ENCODE measurements at regions not wholly inside any gene's neighbourhood (a gene's known extent, or its start where the extent isn't known, plus 50 kb on each side); places are given as distances from the start of the nearest gene placed in this dataset.

DNA sequence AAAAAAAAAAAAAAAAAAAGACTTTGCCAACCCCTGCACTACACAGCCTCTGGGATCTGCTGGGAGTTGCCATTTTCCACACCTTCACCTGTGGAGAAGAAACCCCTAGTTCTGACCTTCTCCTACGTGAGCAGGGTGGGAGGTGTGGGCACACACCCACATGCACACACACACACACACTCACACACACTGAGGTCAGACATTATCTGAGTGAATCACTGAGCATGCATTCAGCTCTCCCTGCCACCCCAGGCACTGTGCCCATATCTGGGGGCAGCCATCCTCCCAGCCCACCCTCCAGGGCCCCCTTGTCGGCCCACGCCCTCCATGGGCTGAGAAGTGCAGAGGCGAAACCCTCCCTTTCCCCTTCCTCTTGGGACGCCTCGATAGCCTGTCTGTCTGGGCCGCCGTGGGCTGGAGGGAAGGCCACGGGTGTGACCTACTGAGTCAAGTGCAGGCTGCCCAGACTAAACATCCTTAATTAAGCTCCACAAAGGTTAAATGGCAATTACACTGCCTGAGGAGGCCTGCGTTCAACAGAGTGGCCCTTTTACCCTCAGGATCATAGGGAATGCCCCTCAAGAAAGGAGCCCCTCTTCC, 143.8 kb downstream of the C16orf95 start:
- no peaks in the 10 kb centered on the region for H3K4me1 Mint-ChIP-seq
- H3K27ac Mint-ChIP-seq, result no peak overlapping the region
- peaks cover 6% of the 10 kb centered on the region for H3K27me3 Mint-ChIP-seq
- no peaks in the 10 kb centered on the region for H3K9me3 Mint-ChIP-seq
- DNase-seq (no peak), ATAC-seq (no peak)
- no peak overlapping the region for H3K4me3 Mint-ChIP-seq
- H3K36me3 Mint-ChIP-seq (ENCODE audit: low read depth), result no peaks in the 10 kb centered on the region

DNA sequence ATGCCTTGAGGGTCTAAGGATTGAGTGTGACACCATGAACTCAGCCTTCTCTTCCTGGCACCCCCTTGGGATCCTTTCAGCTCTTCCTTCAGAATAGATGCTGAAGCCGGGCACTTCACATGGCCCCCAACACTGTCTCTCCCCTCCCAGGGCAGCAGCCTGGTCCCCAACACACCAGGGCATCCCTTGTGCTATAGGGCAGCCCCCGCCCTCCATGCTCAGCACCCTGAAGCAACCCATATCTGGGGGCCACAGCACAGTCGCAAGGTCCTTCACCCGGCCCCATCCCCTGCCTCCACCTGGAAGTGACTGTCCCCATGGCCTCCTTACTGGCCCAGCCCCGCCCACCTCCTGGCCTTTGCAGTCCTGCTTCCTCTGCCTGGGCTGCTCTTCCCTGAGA, 143.1 kb downstream of the C16orf95 start:
- ATAC-seq (no peak), DNase-seq (no peak)
- H3K4me1 Mint-ChIP-seq, result no peaks in the 10 kb centered on the region
- H3K27ac Mint-ChIP-seq, result no peak overlapping the region
- peaks cover 8% of the 10 kb centered on the region for H3K27me3 Mint-ChIP-seq
- H3K9me3 Mint-ChIP-seq, result no peaks in the 10 kb centered on the region
- no peak overlapping the region for H3K4me3 Mint-ChIP-seq
- no peaks in the 10 kb centered on the region for H3K36me3 Mint-ChIP-seq (ENCODE audit: low read depth)

DNA sequence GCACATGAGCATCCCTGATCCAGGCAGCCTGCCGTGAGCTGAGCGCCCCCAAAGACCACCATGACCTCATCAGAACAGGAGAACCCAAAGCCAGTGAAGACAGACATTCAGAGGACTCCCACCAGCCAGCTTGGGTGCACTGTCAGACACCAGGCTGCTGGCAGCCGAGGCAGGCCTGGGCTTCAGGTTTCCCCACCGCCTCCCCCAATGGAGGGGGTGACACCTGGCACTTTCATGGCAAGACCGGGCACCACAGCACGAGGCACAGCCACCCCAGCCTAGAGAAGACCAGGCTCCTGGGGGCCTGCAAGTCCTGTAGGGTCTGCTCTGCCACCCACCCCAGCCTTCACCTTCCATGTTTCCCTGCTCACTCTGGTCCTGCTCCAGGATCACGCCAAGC, 140.5 kb downstream of the C16orf95 start:
- Mint-ChIP-seq H3K9me3 (no peaks in the 10 kb centered on the region), H3K4me1 (no peaks in the 10 kb centered on the region), H3K4me3 (no peak overlapping the region), H3K27ac (no peak overlapping the region), H3K27me3 (peaks cover 12% of the 10 kb centered on the region), H3K36me3 (ENCODE audit: low read depth) (no peaks in the 10 kb centered on the region)
- DNase-seq (no peak), ATAC-seq (no peak)

DNA sequence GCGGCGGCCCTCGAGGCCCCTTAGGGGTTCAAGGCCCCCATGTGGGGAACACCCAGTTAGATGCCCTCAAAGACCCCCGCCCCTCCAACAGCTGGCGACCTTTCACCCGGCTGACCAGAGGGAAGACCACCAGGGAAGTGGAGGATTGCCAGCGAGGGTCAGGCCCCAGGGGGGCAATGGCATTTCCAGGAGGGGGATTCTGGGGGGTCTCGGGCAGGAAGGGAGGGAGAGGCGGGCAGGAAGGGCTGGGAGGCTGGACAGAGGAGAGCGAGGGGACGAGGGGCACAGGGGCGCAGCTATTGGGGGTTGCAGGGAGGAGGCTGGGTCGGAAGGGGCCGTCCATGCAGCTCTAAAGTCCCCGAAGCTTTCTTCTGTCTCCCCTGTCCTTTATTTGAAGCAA, 139.5 kb downstream of the C16orf95 start:
- no peak for DNase-seq
- peaks cover 12% of the 10 kb centered on the region for H3K27me3 Mint-ChIP-seq
- H3K9me3 Mint-ChIP-seq, result no peaks in the 10 kb centered on the region
- no peak for ATAC-seq
- H3K27ac Mint-ChIP-seq, result no peak overlapping the region
- H3K4me3 Mint-ChIP-seq, result no peak overlapping the region
- no peaks in the 10 kb centered on the region for H3K4me1 Mint-ChIP-seq
- H3K36me3 Mint-ChIP-seq (ENCODE audit: low read depth), result no peaks in the 10 kb centered on the region

DNA sequence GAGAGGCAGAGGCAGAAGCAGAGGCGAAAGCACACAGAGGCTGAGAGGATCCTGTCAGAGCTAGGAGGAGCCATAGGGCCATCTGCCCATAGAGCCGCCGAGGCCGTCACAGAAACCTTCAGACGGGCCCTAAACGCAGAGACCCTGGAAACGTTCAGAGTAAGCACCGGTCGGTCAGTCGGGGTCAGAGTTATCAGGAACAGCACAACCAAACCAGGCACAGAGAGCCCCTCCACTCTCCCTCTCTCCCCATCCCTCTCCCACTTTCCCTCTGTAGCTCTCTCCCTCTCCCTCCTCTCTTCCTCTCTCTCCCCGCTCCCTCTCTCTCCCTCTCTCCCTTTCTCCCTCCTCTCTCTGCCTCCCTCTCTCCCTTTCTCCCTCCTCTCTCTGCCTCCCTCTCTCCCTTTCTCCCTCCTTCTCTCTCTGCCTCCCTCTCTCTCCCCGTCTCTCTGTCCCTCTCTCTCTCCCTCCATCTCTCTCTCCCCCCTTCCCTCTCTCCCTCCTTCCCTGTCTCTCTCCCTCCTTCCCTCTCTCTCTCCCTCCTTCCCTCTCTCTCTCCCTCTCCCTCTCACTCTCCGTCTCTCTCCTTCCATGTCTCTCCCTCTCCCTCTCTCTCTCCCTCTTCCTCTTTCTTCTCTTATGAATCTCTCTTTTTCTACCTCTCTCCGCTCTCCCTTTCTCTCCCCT, 138.9 kb downstream of the C16orf95 start:
- Mint-ChIP-seq H3K27me3 (peaks cover 12% of the 10 kb centered on the region), H3K4me1 (no peaks in the 10 kb centered on the region), H3K9me3 (no peaks in the 10 kb centered on the region), H3K36me3 (ENCODE audit: low read depth) (no peaks in the 10 kb centered on the region), H3K4me3 (no peak overlapping the region), H3K27ac (no peak overlapping the region)
- DNase-seq (no peak), ATAC-seq (no peak)

DNA sequence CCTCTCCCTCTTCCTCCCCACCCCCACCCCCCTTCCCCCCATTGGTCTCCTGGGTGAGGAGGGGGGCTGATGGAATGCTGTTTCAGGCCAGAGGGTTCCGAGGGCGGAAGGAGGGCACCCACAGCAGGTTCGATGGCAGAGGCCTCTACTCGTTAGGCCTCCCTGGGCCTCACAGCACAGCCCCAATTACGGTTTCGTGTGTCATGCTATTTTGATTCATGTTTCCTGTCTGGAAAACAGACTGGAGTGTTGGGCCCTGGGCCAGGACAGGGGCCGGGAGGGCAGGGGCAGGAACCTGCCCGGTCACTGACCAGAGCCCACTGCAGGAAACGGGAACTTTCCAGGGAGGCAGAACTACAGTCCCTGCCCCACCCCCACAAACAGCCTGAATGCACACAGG, 138.2 kb downstream of the C16orf95 start:
- DNase-seq (no peak), ATAC-seq (no peak)
- Mint-ChIP-seq H3K36me3 (ENCODE audit: low read depth) (no peaks in the 10 kb centered on the region), H3K4me1 (no peaks in the 10 kb centered on the region), H3K9me3 (no peaks in the 10 kb centered on the region), H3K27me3 (peaks cover 12% of the 10 kb centered on the region), H3K27ac (no peak overlapping the region), H3K4me3 (no peak overlapping the region)

GRCh38 chr16:87180069-87180468, 137.1 kb downstream of the C16orf95 start:
- Mint-ChIP-seq H3K9me3 (no peaks in the 10 kb centered on the region), H3K4me1 (no peaks in the 10 kb centered on the region), H3K4me3 (no peak overlapping the region), H3K27ac (no peak overlapping the region), H3K36me3 (ENCODE audit: low read depth) (no peaks in the 10 kb centered on the region), H3K27me3 (peaks cover 11% of the 10 kb centered on the region)
- ATAC-seq (no peak), DNase-seq (no peak)

DNA sequence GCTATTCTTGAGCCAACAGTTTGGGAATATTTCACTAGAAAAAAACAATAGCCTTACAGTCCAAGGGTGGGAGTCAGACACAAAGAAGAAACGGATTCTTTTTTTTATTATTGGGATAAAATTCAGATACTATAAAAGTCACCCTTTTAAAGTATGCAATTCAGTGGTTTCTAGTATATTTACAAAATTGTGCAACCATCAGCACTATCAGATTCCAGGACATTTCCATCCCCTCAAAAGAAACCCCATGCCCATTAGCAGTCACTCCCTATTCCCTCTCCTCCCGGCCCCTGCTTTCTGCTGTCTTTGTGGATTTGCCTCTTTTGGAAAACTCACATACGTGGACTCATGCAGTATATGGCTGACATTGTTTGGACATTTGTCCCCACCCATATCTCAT, 134.4 kb downstream of the C16orf95 start:
- ATAC-seq, result no peak
- H3K27ac Mint-ChIP-seq, result no peak overlapping the region
- H3K4me1 Mint-ChIP-seq, result no peaks in the 10 kb centered on the region
- no peaks in the 10 kb centered on the region for H3K36me3 Mint-ChIP-seq (ENCODE audit: low read depth)
- DNase-seq, result no peak
- H3K9me3 Mint-ChIP-seq, result peaks cover 11% of the 10 kb centered on the region
- H3K27me3 Mint-ChIP-seq, result peaks cover 11% of the 10 kb centered on the region
- H3K4me3 Mint-ChIP-seq, result no peak overlapping the region

DNA sequence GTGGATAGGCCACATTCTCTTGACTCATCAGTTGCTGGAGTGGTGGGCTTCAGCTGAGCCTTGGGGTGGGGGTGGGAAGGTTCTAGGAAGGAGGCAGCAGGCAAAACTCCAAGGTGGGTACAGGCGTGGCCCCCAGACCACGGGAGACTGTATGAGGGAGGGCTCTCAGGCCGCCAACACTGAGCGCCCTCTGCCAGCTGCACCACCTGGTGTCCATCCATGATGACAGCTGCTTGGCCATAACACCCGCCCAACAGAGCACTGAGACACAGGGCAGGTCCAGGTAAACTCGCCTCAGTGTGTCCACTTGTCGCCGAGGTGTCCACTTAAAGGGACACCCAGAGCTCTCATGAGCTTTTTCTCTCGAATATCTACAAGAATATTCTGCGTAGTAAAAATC, 133.5 kb downstream of the C16orf95 start:
- peaks cover 15% of the 10 kb centered on the region for H3K9me3 Mint-ChIP-seq
- no peak overlapping the region for H3K27ac Mint-ChIP-seq
- ATAC-seq, result no peak
- no peaks in the 10 kb centered on the region for H3K36me3 Mint-ChIP-seq (ENCODE audit: low read depth)
- no peak overlapping the region for H3K4me3 Mint-ChIP-seq
- DNase-seq, result no peak
- H3K4me1 Mint-ChIP-seq, result no peaks in the 10 kb centered on the region
- H3K27me3 Mint-ChIP-seq, result peaks cover 5% of the 10 kb centered on the region

GRCh38 chr16:87185308-87185707, 131.9 kb downstream of the C16orf95 start:
- H3K36me3 Mint-ChIP-seq (ENCODE audit: low read depth), result no peaks in the 10 kb centered on the region
- peaks cover under 1% of the 10 kb centered on the region for H3K27me3 Mint-ChIP-seq
- H3K9me3 Mint-ChIP-seq, result peaks cover 15% of the 10 kb centered on the region
- H3K4me3 Mint-ChIP-seq, result no peak overlapping the region
- no peaks in the 10 kb centered on the region for H3K4me1 Mint-ChIP-seq
- DNase-seq, result no peak
- ATAC-seq, result no peak
- H3K27ac Mint-ChIP-seq, result no peak overlapping the region

DNA sequence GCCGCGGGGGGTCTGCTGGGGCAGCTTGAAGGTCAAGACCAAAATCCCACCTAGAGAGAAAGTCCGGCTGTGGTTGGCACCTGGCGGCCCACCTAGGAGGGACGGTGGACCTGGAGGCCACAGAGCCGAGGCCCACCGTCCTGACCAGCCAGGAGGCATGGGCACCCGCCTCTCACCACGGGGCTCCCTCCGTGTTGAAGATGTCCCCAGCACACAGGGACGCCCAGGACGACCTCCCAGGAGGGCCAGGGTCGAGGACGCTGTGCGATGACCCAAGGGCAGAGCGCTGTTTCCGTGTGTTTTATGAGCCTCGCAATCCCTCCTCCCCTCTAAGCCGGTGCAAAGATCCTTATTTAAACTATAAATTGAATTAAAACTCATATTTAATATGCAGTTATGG, 131.2 kb downstream of the C16orf95 start:
- Mint-ChIP-seq H3K27me3 (no peaks in the 10 kb centered on the region), H3K36me3 (ENCODE audit: low read depth) (no peaks in the 10 kb centered on the region), H3K4me1 (no peaks in the 10 kb centered on the region), H3K9me3 (peaks cover 15% of the 10 kb centered on the region), H3K27ac (no peak overlapping the region), H3K4me3 (no peak overlapping the region)
- no peak for ATAC-seq
- DNase-seq, result no peak

GRCh38 chr16:87186446-87186845, 130.7 kb downstream of the C16orf95 start:
- no peak overlapping the region for H3K4me3 Mint-ChIP-seq
- no peak for ATAC-seq
- no peaks in the 10 kb centered on the region for H3K4me1 Mint-ChIP-seq
- peaks cover 15% of the 10 kb centered on the region for H3K9me3 Mint-ChIP-seq
- no peak for DNase-seq
- no peak overlapping the region for H3K27ac Mint-ChIP-seq
- H3K27me3 Mint-ChIP-seq, result no peaks in the 10 kb centered on the region
- H3K36me3 Mint-ChIP-seq (ENCODE audit: low read depth), result no peaks in the 10 kb centered on the region

- no peaks in the 10 kb centered on the region for H3K36me3 Mint-ChIP-seq (ENCODE audit: low read depth)
- H3K4me1 Mint-ChIP-seq, result no peaks in the 10 kb centered on the region
- H3K9me3 Mint-ChIP-seq, result peaks cover 15% of the 10 kb centered on the region
- no peaks in the 10 kb centered on the region for H3K27me3 Mint-ChIP-seq
- H3K27ac Mint-ChIP-seq, result no peak overlapping the region
- ATAC-seq, result no peak
- no peak for DNase-seq
- H3K4me3 Mint-ChIP-seq, result no peak overlapping the region
Measured at GRCh38 chr16:87186876-87187533, 130.2 kb downstream of the C16orf95 start.

DNA sequence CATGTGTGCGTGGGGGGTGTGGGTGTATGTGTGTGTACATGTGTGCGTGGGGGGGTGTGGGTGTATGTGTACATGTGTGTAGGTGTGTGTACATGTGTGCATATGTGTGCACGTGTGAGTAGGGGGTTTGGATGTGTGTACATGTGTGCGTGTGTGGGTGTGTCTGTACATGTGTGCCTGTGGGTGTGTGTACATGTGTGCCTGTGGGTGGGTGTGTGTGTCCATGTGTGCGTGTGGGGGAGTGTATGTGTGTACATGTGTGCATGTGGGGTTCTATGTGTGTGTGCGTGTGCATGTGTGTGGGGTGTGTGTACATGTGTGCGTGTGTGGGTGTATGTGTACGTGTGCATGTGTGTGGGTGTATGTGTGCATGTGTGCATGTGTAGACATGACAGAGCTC, 129.1 kb downstream of the C16orf95 start:
- Mint-ChIP-seq H3K27me3 (no peaks in the 10 kb centered on the region), H3K9me3 (peaks cover 15% of the 10 kb centered on the region), H3K27ac (no peak overlapping the region), H3K36me3 (ENCODE audit: low read depth) (no peaks in the 10 kb centered on the region), H3K4me1 (no peaks in the 10 kb centered on the region), H3K4me3 (no peak overlapping the region)
- ATAC-seq (no peak), DNase-seq (no peak)

DNA sequence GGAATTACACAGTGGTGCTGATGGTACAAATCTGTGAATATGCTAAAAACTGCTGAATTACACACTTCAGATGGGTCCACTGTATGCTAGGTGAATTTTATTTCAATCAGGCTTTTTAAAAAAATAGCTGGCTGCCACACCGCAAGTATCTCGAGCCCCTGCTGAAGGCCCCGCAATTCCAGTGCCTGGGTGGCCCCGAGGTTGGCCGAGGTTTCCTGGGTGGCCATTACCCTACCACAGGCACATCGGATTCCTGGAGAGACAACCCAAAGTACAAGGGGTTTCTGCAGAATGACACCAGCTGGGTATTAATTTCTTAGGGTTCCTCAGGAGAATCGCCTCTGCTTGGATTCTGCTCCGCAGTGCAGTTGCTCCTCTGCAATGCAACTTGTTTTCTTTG, 127.8 kb downstream of the C16orf95 start:
- H3K4me1 Mint-ChIP-seq, result no peaks in the 10 kb centered on the region
- no peak overlapping the region for H3K27ac Mint-ChIP-seq
- no peak for ATAC-seq

More for the DNA sequence above, 127.8 kb downstream of the C16orf95 start:
- DNase-seq, result no peak
- H3K9me3 Mint-ChIP-seq, result peaks cover 15% of the 10 kb centered on the region
- H3K36me3 Mint-ChIP-seq (ENCODE audit: low read depth), result no peaks in the 10 kb centered on the region
- no peak overlapping the region for H3K4me3 Mint-ChIP-seq
- no peaks in the 10 kb centered on the region for H3K27me3 Mint-ChIP-seq

Measured in activated naive CD8-positive, alpha-beta T cell treated with anti-CD3 and anti-CD28 coated beads, Interleukin-2, amount 50 U/mL, for 24 hours (primary cell).